SK-N-SH (cell line): ENCODE measurements at regions not wholly inside any gene's neighbourhood (a gene's known extent, or its start where the extent isn't known, plus 50 kb on each side); places are given as distances from the start of the nearest gene placed in this dataset.

ENCODE experiments used
- GATA2 ChIP-seq: sonication (generic); formaldehyde crosslinking; IDR thresholded peaks from 2 replicates; pipeline ENCODE4 v1.5.0; 2020; ENCODE audit warnings: mild to moderate bottlenecking, missing genetic modification reagents
- TCF12 ChIP-seq: IDR thresholded peaks from 2 replicates; pipeline ENCODE4 v1.4.0; 2012
- TF ChIP-seq, protein P1 (sequence below): fragments of 200-600 bp; sonication (generic); IDR thresholded peaks from 2 replicates; pipeline ENCODE4 v1.6.1; 2017; ENCODE audit warnings: antibody characterized with exemption, mild to moderate bottlenecking, moderate library complexity
- TF ChIP-seq, protein P2 (sequence below): IDR thresholded peaks from 2 replicates; pipeline ENCODE4 v1.4.0; 2012; ENCODE audit warnings: low read depth
- TF ChIP-seq, protein P3 (sequence below): IDR thresholded peaks from 2 replicates; pipeline ENCODE4 v1.4.0; 2012; ENCODE audit warnings: low read depth, borderline replicate concordance

DNA sequence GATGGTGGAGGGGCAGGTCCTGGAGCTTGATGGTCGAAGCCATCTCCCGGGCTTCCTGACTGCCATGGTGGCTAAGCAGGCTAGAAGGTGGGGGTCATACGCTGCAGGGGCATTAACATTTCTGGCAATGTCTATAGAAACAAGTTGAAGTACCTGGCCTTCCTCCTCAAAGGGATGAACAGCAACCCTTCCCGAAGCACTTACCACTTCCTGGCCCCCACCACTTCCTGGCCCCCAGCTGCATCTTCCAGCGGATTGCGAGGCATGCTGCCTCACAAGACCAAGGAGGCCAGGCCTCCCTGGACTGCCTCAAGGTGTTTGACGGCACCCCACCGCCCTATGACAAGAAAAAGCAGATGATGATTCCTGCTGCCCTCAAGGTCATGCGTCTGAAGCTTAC lies 97.0 kb upstream of the MOCS2 start:
- TF ChIP-seq, protein P1, sequence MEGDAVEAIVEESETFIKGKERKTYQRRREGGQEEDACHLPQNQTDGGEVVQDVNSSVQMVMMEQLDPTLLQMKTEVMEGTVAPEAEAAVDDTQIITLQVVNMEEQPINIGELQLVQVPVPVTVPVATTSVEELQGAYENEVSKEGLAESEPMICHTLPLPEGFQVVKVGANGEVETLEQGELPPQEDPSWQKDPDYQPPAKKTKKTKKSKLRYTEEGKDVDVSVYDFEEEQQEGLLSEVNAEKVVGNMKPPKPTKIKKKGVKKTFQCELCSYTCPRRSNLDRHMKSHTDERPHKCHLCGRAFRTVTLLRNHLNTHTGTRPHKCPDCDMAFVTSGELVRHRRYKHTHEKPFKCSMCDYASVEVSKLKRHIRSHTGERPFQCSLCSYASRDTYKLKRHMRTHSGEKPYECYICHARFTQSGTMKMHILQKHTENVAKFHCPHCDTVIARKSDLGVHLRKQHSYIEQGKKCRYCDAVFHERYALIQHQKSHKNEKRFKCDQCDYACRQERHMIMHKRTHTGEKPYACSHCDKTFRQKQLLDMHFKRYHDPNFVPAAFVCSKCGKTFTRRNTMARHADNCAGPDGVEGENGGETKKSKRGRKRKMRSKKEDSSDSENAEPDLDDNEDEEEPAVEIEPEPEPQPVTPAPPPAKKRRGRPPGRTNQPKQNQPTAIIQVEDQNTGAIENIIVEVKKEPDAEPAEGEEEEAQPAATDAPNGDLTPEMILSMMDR, result no peak
- TF ChIP-seq, protein P2, sequence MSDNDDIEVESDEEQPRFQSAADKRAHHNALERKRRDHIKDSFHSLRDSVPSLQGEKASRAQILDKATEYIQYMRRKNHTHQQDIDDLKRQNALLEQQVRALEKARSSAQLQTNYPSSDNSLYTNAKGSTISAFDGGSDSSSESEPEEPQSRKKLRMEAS, result no peak
- TF ChIP-seq TCF12, result no peak
- TF ChIP-seq, protein P3, sequence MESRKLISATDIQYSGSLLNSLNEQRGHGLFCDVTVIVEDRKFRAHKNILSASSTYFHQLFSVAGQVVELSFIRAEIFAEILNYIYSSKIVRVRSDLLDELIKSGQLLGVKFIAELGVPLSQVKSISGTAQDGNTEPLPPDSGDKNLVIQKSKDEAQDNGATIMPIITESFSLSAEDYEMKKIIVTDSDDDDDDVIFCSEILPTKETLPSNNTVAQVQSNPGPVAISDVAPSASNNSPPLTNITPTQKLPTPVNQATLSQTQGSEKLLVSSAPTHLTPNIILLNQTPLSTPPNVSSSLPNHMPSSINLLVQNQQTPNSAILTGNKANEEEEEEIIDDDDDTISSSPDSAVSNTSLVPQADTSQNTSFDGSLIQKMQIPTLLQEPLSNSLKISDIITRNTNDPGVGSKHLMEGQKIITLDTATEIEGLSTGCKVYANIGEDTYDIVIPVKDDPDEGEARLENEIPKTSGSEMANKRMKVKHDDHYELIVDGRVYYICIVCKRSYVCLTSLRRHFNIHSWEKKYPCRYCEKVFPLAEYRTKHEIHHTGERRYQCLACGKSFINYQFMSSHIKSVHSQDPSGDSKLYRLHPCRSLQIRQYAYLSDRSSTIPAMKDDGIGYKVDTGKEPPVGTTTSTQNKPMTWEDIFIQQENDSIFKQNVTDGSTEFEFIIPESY, result no peak
- no peak for TF ChIP-seq GATA2 (CRISPR knock-in tag)
